Naive thymus-derived CD4-positive, alpha-beta T cell (primary cell): ENCODE measurements at regions not wholly inside any gene's neighbourhood (a gene's known extent, or its start where the extent isn't known, plus 50 kb on each side); places are given as distances from the start of the nearest gene placed in this dataset.

Experiments
- ATAC-seq: fragments of 150-1000 bp; cut with Tn5 transposase; 2 replicates; pipeline ENCODE4 v1.10.0; 2021; ENCODE audit warnings: mild to moderate bottlenecking, moderate library complexity
- CTCF ChIA-PET: fragments of 350-600 bp; sonication (Branson Sonifier 250); formaldehyde crosslinking; loops from one replicate; lab custom pipeline; 2021; ENCODE audit warnings: antibody characterized with exemption; lab: Charles Lee
- POLR2A ChIA-PET: fragments of 350-600 bp; sonication (Branson Sonifier 250); formaldehyde crosslinking; loops from one replicate; lab custom pipeline; 2021; ENCODE audit warnings: antibody characterized with exemption, inconsistent platforms; lab: Charles Lee
- DNase-seq, 9 donors: peaks; one replicate each; pipeline versions ENCODE4 v3.0.0 to v3.0.0-alpha.2; 2020 to 2022; ENCODE audit warnings: mixed read lengths in 1 of 9
- H3K27ac ChIP-seq: one replicate; pipeline ENCODE4 v1.7.0; 2013; ENCODE audit warnings: mild to moderate bottlenecking, low read depth, low read length, moderate library complexity
- H3K27me3 ChIP-seq, 2 donors: one replicate each; pipeline ENCODE4 v1.7.0; 2013; ENCODE audit warnings: low read length in 2 of 2, mild to moderate bottlenecking in 2 of 2, moderate library complexity in 2 of 2; ENCODE audit not compliant: control insufficient read depth in 2 of 2, insufficient read depth in 2 of 2
- H3K36me3 ChIP-seq, 3 experiments: 1 replicate in 2 of 3; 2 replicates in 1 of 3; pipeline ENCODE4 v1.7.0; 2013; ENCODE audit warnings: low read length in 3 of 3, mild to moderate bottlenecking in 3 of 3, moderate library complexity in 1 of 3; ENCODE audit not compliant: insufficient read depth in 3 of 3, control insufficient read depth in 2 of 3
- H3K4me1 ChIP-seq, 2 donors: one replicate each; pipeline ENCODE4 v1.7.0; 2013; ENCODE audit warnings: low read length in 2 of 2, mild to moderate bottlenecking in 2 of 2, moderate library complexity in 1 of 2; ENCODE audit not compliant: control insufficient read depth in 2 of 2, insufficient read depth in 2 of 2
- H3K4me3 ChIP-seq: 2 replicates; pipeline ENCODE4 v1.7.0; 2013; ENCODE audit warnings: mild to moderate bottlenecking, low read length
- H3K9me3 ChIP-seq, 3 experiments: 1 replicate in 2 of 3; 2 replicates in 1 of 3; pipeline ENCODE4 v1.7.0; 2013; ENCODE audit warnings: low read length in 3 of 3; ENCODE audit not compliant: control insufficient read depth in 2 of 3
- H3K27ac Mint-ChIP-seq, 9 donors: one replicate each; pipeline ENCODE4 v1.8.0; 2020 to 2022; ENCODE audit warnings: mixed read lengths in 9 of 9, mild to moderate bottlenecking in 8 of 9, moderate library complexity in 5 of 9, inconsistent platforms in 2 of 9
- H3K27me3 Mint-ChIP-seq, 5 donors: one replicate each; pipeline ENCODE4 v1.8.0; 2021 to 2022; ENCODE audit warnings: mixed read lengths in 5 of 5, mild to moderate bottlenecking in 1 of 5
- H3K36me3 Mint-ChIP-seq, 5 donors: one replicate each; pipeline ENCODE4 v1.8.0; 2020 to 2022; ENCODE audit warnings: mixed read lengths in 5 of 5, mild to moderate bottlenecking in 3 of 5, inconsistent platforms in 1 of 5
- H3K4me1 Mint-ChIP-seq, 7 donors: one replicate each; pipeline ENCODE4 v1.8.0; 2020 to 2022; ENCODE audit warnings: mixed read lengths in 7 of 7, mild to moderate bottlenecking in 3 of 7, inconsistent platforms in 1 of 7
- H3K4me3 Mint-ChIP-seq, 10 donors: one replicate each; pipeline ENCODE4 v1.8.0; 2020 to 2022; ENCODE audit warnings: mild to moderate bottlenecking in 10 of 10, mixed read lengths in 10 of 10, moderate library complexity in 6 of 10, inconsistent platforms in 2 of 10
- H3K9me3 Mint-ChIP-seq, 11 donors: one replicate each; pipeline ENCODE4 v1.8.0; 2020 to 2022; ENCODE audit warnings: mixed read lengths in 11 of 11, mild to moderate bottlenecking in 4 of 11, inconsistent platforms in 1 of 11, moderate library complexity in 1 of 11
- intact Hi-C, 2 donors: fragments of 100-400 bp; cut with micrococcal nuclease; formaldehyde crosslinking; loops; one replicate each; pipeline ENCODE4 v1.15.1; 2023

DNA sequence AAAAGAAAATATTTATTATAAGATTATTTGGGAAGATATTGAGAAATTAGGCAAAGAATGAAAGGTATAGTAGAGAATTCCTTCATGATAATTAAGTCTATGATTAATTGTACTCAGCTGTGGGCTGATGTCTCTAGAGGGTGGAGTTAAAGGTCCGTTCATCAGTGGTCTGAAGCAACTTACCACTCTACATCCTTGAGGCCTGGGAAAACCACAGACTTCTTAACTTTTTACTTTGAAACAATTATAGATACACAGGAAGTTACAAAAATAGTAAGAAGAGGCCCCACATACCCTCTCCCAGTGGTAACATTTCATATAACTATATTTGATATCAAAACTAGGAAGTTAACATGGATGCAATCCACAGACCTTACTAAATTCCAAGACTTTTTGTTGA is 167.0 kb upstream of the NECTIN1 start:
- ChIA-PET POLR2A (no interaction called here), CTCF (no interaction called here)
- intact Hi-C loops, result no loop called here
- no peak for DNase-seq
- Histone ChIP-seq H3K36me3 (no peaks in the 10 kb centered on the region), H3K4me1 (no peaks in the 10 kb centered on the region), H3K27me3 (no peaks in the 10 kb centered on the region), H3K9me3 (no peaks in the 10 kb centered on the region), H3K4me3 (no peak overlapping the region), H3K27ac (no peak overlapping the region)
- Mint-ChIP-seq H3K4me1 (peaks cover 0 to 9% (median 0%) of the 10 kb centered on the region in 7 donors), H3K4me3 (no peak overlapping the region), H3K36me3 (no peaks in the 10 kb centered on the region), H3K27ac (no peak overlapping the region), H3K9me3 (no peaks in the 10 kb centered on the region), H3K27me3 (peaks cover 2 to 10% (median 8%) of the 10 kb centered on the region in 5 donors)
- ATAC-seq, result no peak

DNA sequence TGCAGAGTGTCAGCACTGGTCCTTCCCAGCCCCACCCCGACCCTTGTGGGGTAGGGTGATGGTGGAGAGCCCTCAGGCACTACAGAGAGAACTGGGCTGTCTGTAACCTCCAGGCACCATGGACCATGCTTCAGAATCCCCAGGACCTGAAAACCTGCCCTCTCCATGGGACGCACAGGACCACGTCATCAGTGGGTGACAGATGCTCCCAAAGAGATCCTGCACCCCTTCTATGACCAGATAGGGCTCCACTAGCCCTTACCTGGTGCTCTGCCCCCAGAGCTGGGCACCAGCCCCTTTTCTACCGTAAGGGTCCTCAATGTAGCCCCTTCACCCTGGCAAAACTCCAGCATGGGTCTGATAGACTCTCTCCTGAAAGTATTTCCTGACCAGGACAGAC is 165.9 kb upstream of the NECTIN1 start:
- no peaks in the 10 kb centered on the region for H3K9me3 ChIP-seq
- ChIA-PET POLR2A (no interaction called here), CTCF (no interaction called here)
- no peak overlapping the region for H3K27ac Mint-ChIP-seq
- no peak for ATAC-seq
- H3K27ac ChIP-seq, result no peak overlapping the region
- peaks cover 2 to 10% (median 9%) of the 10 kb centered on the region in 5 donors for H3K27me3 Mint-ChIP-seq
- H3K27me3 ChIP-seq, result no peaks in the 10 kb centered on the region
- no peak for DNase-seq
- H3K4me3 Mint-ChIP-seq, result no peak overlapping the region
- no peaks in the 10 kb centered on the region for H3K36me3 ChIP-seq
- H3K36me3 Mint-ChIP-seq, result no peaks in the 10 kb centered on the region
- H3K9me3 Mint-ChIP-seq, result no peaks in the 10 kb centered on the region
- no peaks in the 10 kb centered on the region for H3K4me1 ChIP-seq
- peaks cover 0 to 9% (median 0%) of the 10 kb centered on the region in 7 donors for H3K4me1 Mint-ChIP-seq
- intact Hi-C loops, result no loop called here
- no peak overlapping the region for H3K4me3 ChIP-seq

DNA sequence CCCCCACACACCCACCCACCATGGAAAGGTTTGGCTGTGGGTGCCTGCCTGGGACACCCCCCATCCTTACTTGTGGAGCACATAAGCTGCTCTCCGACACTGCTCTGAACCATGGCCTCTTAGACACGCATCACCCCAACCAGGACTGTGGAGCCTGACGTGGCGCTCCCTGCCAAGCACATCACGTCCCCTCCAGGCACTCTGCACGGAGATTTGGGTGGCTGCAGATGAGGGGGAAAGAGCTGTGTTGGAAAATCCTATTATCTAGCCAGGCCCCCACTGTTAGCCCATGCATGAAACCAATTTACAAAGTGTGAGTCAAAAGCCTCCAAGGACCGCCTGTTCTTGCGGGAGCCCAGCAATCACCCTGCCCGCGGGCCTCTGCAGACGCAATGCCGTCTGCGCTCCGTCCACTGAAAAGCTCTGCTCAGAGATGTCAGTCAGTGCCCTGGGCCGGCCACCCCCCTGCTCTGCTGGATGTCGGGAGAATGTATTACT is 163.4 kb upstream of the NECTIN1 start:
- intact Hi-C loops, result no loop called here
- Histone ChIP-seq H3K27me3 (no peaks in the 10 kb centered on the region), H3K4me3 (no peak overlapping the region), H3K9me3 (no peaks in the 10 kb centered on the region), H3K27ac (no peak overlapping the region), H3K36me3 (no peaks in the 10 kb centered on the region), H3K4me1 (no peaks in the 10 kb centered on the region)
- H3K4me1 Mint-ChIP-seq, result peaks cover 0 to 9% (median 0%) of the 10 kb centered on the region in 7 donors
- H3K9me3 Mint-ChIP-seq, result no peaks in the 10 kb centered on the region
- ATAC-seq (no peak), DNase-seq (no peak)
- CTCF ChIA-PET, result no interaction called here
- H3K4me3 Mint-ChIP-seq, result no peak overlapping the region
- H3K27ac Mint-ChIP-seq, result no peak overlapping the region
- POLR2A ChIA-PET, result no interaction called here
- no peaks in the 10 kb centered on the region for H3K36me3 Mint-ChIP-seq
- H3K27me3 Mint-ChIP-seq, result peaks cover 2 to 19% (median 9%) of the 10 kb centered on the region in 5 donors

DNA sequence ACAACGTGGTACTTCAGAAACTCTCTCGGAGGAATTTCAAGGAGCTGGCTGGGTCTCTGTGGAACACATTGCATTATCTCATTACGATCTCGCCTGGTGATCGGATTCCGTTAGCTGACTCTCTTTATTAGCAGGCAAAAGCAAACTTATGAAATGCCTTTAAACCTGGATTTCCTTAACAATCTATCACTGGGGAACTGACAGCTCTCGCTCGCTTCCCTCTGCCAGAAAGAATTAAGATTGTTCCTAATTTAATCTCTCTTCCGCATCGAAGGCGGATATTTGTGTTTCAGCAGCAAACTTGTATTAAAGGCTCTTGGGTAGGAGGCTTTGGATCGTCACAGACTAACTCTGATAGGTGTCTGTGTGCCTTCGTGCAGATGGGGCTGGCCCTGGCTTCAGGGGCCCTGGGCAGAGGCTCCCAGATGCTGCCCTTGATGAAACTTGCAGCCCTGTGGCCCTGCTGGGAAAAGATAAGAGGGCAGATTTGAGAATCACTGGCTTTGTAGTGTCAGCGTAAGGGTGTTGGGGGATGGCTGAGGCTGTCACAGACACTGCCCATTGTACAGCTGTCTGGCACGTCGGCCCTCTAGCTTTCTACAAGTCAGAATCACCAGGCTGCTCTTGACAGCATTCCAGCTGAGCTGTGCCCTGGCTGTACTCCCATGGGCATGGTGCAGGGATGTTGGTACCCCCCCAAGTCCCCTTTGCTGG is 162.2 kb upstream of the NECTIN1 start:
- POLR2A ChIA-PET, result no interaction called here
- Mint-ChIP-seq H3K9me3 (no peaks in the 10 kb centered on the region), H3K27me3 (peaks cover 0 to 18% (median 9%) of the 10 kb centered on the region in 5 donors), H3K4me1 (peaks cover 0 to 2% (median 0%) of the 10 kb centered on the region in 7 donors), H3K4me3 (no peak overlapping the region), H3K36me3 (no peaks in the 10 kb centered on the region), H3K27ac (no peak overlapping the region)
- Histone ChIP-seq H3K9me3 (no peaks in the 10 kb centered on the region), H3K4me3 (no peak overlapping the region), H3K27ac (no peak overlapping the region), H3K4me1 (no peaks in the 10 kb centered on the region), H3K27me3 (no peaks in the 10 kb centered on the region), H3K36me3 (no peaks in the 10 kb centered on the region)
- DNase-seq (no peak), ATAC-seq (no peak)
- CTCF ChIA-PET, result no interaction called here
- intact Hi-C loops, result no loop called here

DNA sequence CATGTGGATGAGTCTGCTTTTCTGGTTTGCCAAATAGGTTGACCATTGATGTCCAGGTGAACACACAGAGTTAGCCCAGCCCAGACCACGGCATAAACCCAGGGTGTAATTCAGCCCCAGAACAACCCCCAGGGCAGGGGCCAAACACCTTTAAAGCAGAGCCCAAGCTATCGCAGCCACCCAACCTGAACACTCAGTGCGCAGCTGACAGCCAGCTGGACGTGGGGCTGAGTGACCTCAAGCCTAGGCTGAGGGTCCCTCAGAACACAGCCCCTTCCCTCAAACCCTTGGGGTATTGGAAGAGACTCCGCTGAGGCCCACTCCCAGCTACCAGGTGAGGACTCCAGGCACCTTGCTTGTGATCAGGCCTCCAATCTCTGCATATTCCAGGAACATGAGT is 161.5 kb upstream of the NECTIN1 start:
- no peaks in the 10 kb centered on the region for H3K27me3 ChIP-seq
- CTCF ChIA-PET, result interaction anchor here (0.6 kb wide), 1 partner anchor 17 kb away, joined by 3 read pairs; no protein-coding TSS in a partner anchor
- Mint-ChIP-seq H3K9me3 (no peaks in the 10 kb centered on the region), H3K4me3 (no peak overlapping the region), H3K27me3 (peaks cover 0 to 18% (median 12%) of the 10 kb centered on the region in 5 donors), H3K36me3 (no peaks in the 10 kb centered on the region), H3K4me1 (peaks cover 0 to 2% (median 0%) of the 10 kb centered on the region in 7 donors), H3K27ac (no peak overlapping the region)
- intact Hi-C loops, result no loop called here
- POLR2A ChIA-PET, result no interaction called here
- ATAC-seq (no peak), DNase-seq (no peak)
- H3K36me3 ChIP-seq, result no peaks in the 10 kb centered on the region
- no peaks in the 10 kb centered on the region for H3K9me3 ChIP-seq
- H3K4me3 ChIP-seq, result no peak overlapping the region
- H3K27ac ChIP-seq, result no peak overlapping the region
- no peaks in the 10 kb centered on the region for H3K4me1 ChIP-seq

DNA sequence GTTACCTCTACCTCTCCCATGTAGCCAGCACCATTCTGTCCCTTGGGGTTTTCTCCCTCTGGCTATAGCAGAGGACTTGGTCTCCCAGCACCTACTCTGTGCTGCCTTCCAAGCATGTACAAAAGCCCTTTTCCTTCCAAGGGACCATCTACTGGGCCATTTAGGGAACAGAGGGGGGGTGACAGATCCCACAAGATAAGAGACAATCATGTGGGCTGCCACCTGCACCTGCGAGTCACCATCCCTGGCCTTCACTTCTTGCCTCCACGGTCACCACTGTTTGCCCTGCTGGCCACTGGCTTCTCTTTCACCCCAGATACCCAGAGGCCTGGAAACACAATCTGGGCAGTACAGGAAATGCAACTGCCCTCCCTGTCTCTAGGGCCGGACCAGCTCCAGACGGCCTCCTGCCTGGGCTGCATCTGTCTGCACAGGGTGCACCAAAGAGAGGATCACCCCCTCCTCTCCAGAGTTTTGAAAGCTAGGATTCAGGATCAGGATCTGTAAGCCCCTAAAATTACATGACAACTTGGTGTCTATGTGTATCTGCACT is 160.8 kb upstream of the NECTIN1 start:
- DNase-seq (no peak), ATAC-seq (no peak)
- peaks cover 0 to 2% (median 0%) of the 10 kb centered on the region in 7 donors for H3K4me1 Mint-ChIP-seq
- Histone ChIP-seq H3K4me3 (no peak overlapping the region), H3K27ac (no peak overlapping the region), H3K4me1 (no peaks in the 10 kb centered on the region), H3K9me3 (no peaks in the 10 kb centered on the region), H3K36me3 (no peaks in the 10 kb centered on the region), H3K27me3 (no peaks in the 10 kb centered on the region)
- no peaks in the 10 kb centered on the region for H3K36me3 Mint-ChIP-seq
- intact Hi-C loops, result no loop called here
- CTCF ChIA-PET, result interaction anchor here (0.6 kb wide), 2 partner anchors 18 to 67 kb away, joined by 3 read pairs; no protein-coding TSS in a partner anchor
- H3K9me3 Mint-ChIP-seq, result no peaks in the 10 kb centered on the region
- POLR2A ChIA-PET, result no interaction called here
- H3K27ac Mint-ChIP-seq, result no peak overlapping the region
- peaks cover 0 to 24% (median 15%) of the 10 kb centered on the region in 5 donors for H3K27me3 Mint-ChIP-seq
- H3K4me3 Mint-ChIP-seq, result no peak overlapping the region
